GM23248 (cell line): ENCODE measurements at regions not wholly inside any gene's neighbourhood (a gene's known extent, or its start where the extent isn't known, plus 50 kb on each side); places are given as distances from the start of the nearest gene placed in this dataset.

Experiments
- DNase-seq: peaks from one replicate; pipeline ENCODE4 v3.0.0-alpha.2; 2015
- H2AFZ ChIP-seq: fragments of 200-600 bp; sonication (generic); 2 replicates; pipeline ENCODE4 v1.6.1; 2016; ENCODE audit warnings: antibody characterized with exemption
- H3F3A ChIP-seq: fragments of 200-600 bp; sonication (generic); 2 replicates; pipeline ENCODE4 v1.6.1; 2016; ENCODE audit warnings: mild to moderate bottlenecking, antibody characterized with exemption, mixed run types; ENCODE audit not compliant: insufficient read depth
- H3K27ac ChIP-seq: fragments of 200-600 bp; sonication (generic); 2 replicates; pipeline ENCODE4 v1.5.1; 2016; ENCODE audit warnings: mild to moderate bottlenecking
- H3K27me3 ChIP-seq: fragments of 200-600 bp; sonication (generic); replicated peaks from 2 replicates; pipeline ENCODE4 v1.6.1; 2016; ENCODE audit warnings: mild to moderate bottlenecking; ENCODE audit not compliant: insufficient read depth
- H3K36me3 ChIP-seq: fragments of 200-600 bp; sonication (generic); 2 replicates; pipeline ENCODE4 v1.6.1; 2016; ENCODE audit warnings: low read depth, mild to moderate bottlenecking
- H3K4me1 ChIP-seq: fragments of 200-600 bp; sonication (generic); 2 replicates; pipeline ENCODE4 v1.6.1; 2016; ENCODE audit warnings: mild to moderate bottlenecking; ENCODE audit not compliant: insufficient read depth
- H3K4me2 ChIP-seq: fragments of 200-600 bp; sonication (generic); one replicate; pipeline ENCODE4 v1.6.1; 2016; ENCODE audit warnings: mild to moderate bottlenecking; ENCODE audit not compliant: unreplicated experiment
- H3K4me3 ChIP-seq: fragments of 200-600 bp; sonication (generic); 2 replicates; pipeline ENCODE4 v1.5.1; 2016; ENCODE audit warnings: mild to moderate bottlenecking
- H3K79me2 ChIP-seq: fragments of 200-600 bp; sonication (generic); 2 replicates; pipeline ENCODE4 v1.6.1; 2016; ENCODE audit warnings: mild to moderate bottlenecking; ENCODE audit not compliant: insufficient read depth
- H3K9ac ChIP-seq: fragments of 200-600 bp; sonication (generic); 2 replicates; pipeline ENCODE4 v1.6.1; 2016; ENCODE audit warnings: mild to moderate bottlenecking
- H3K9me2 ChIP-seq: fragments of 200-600 bp; sonication (generic); 2 replicates; pipeline ENCODE4 v1.6.1; 2016; ENCODE audit warnings: mixed run types, mild to moderate bottlenecking, moderate library complexity; ENCODE audit not compliant: insufficient read depth
- H3K9me3 ChIP-seq: fragments of 200-600 bp; sonication (generic); one replicate; pipeline ENCODE4 v1.6.1; 2017; ENCODE audit warnings: low read depth
- H4K20me1 ChIP-seq: fragments of 200-600 bp; sonication (generic); 2 replicates; pipeline ENCODE4 v1.6.0; 2016; ENCODE audit not compliant: insufficient read depth
- EZH2 ChIP-seq: fragments of 200-600 bp; sonication (generic); IDR thresholded peaks from 2 replicates; pipeline ENCODE4 v1.6.1; 2018; ENCODE audit warnings: antibody characterized with exemption, mild to moderate bottlenecking; ENCODE audit not compliant: insufficient read depth, poor library complexity, severe bottlenecking
- EZH2phosphoT487 ChIP-seq: fragments of 200-600 bp; sonication (generic); IDR thresholded peaks from 2 replicates; pipeline ENCODE4 v1.6.1; 2018; ENCODE audit warnings: antibody characterized with exemption, moderate library complexity, mild to moderate bottlenecking, low read depth; ENCODE audit not compliant: insufficient read depth
- WGBS, 2 experiments: methylation state at CpG; one replicate each; pipeline ENCODE4 v1.1.6; 2015 to 2017; ENCODE audit warnings: low lambda C conversion rate in 2 of 2, low coverage in 1 of 2; ENCODE audit errors: missing lambda C conversion rate in 2 of 2; 5-methylcytosine and 5-hydroxymethylcytosine counted together
- in situ Hi-C: fragments of 300-500 bp; cut with MboI; formaldehyde crosslinking; loops from 2 replicates; pipeline ENCODE4 v1.15.0; 2020

GRCh38 chr14:95370076-95370475 is 50.4 kb upstream of the CLMN start:
- Histone ChIP-seq H3K27me3 (peaks cover 4% of the 10 kb centered on the region; the same call in 1 of the 2 replicates), H3K36me3 (no peaks in the 10 kb centered on the region), H3F3A (no peaks in the 10 kb centered on the region), H3K9me3 (no peaks in the 10 kb centered on the region), H3K79me2 (no peaks in the 10 kb centered on the region), H2AFZ (no peak overlapping the region), H3K4me2 (no peak overlapping the region), H3K9me2 (no peaks in the 10 kb centered on the region), H4K20me1 (no peaks in the 10 kb centered on the region), H3K27ac (no peak overlapping the region), H3K9ac (no peak overlapping the region), H3K4me3 (no peak overlapping the region), H3K4me1 (no peaks in the 10 kb centered on the region)
- WGBS, 2 experiments, result 61 to 74% methylated on average over 2 of the region's 2 CpGs
- in situ Hi-C loops, result no loop called here
- TF ChIP-seq EZH2 (no peak), EZH2phosphoT487 (no peak)
- DNase-seq, result no peak
